NCI-H1417 (cell line): ENCODE measurements at regions not wholly inside any gene's neighbourhood (a gene's known extent, or its start where the extent isn't known, plus 50 kb on each side); places are given as distances from the start of the nearest gene placed in this dataset.
A peak's percentile ranks its signal among the peaks of the same experiment; 100 is the strongest.
"Not testable (repeated sequence)": the region's sequence is repeated elsewhere in the genome, so short reads cannot be mapped to it uniquely, and the experiment has no call there.

Source experiments
- DNase-seq, 3 experiments: peaks; one replicate each; lab custom pipeline; 2025; lab: John Stamatoyannopoulos, UW

DNA sequence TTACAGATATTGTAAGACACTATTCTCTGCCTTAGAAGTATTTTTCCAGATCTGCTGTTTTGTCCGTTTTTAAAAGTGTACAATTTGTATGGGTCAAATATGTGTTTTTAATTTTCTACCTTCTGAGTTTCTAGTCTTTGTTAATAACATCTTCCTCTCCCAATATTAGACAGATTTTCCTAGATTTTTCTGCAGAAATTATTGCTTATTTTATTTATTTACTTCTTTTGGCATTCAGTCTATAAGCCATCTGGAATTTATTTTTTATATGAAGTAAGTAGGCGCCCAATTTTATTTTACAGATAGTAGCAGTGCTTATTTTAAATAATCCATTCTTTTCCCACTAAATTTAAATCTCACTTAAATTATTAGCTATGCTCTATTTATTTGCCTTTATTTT is 103.1 kb upstream of the PLEKHG1 start:
- no peak for DNase-seq

DNA sequence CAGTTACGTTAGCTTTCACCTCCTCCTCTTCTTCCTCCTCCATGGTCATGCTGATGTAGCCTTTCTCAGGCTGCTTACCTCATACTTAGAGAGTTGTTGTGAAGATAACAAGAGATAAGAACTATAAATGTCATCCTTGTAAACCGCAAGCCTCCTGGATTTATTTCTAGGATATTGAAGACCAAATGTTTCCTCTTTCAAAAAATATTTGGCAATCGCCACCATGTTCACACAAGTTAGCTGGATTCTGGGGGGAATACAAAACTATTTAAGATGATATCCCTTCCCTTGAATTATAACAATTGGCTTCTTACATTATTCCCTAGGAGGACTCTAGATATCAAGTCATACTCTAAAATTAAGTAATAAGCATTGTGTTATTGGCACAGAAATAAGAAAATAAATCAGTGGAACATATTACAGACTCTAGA is 99.8 kb upstream of the PLEKHG1 start:
- DNase-seq: no peak

DNA sequence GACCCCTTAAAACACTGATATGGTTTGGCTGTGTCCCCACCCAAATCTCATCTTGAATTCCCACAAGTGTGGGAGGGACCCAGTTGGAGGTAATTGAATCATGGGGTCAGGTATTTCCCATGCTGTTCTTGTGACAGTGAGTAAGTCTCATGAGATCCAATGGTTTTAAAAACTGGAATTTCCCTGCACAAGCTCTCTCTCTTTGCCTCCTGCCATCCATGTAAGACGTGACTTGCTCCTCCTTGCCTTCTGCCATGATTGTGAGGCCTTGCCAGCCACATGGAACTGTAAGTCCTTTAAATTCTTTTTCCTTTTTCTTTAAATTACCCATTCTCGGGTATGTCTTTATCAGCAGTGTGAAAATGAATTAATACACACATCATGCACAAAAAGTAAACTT is 99.1 kb upstream of the PLEKHG1 start:
- DNase-seq: not testable (repeated sequence)

- DNase-seq: no peak
Measured at GRCh38 chr6:150503041-150503440, 96.6 kb upstream of the PLEKHG1 start.

DNA sequence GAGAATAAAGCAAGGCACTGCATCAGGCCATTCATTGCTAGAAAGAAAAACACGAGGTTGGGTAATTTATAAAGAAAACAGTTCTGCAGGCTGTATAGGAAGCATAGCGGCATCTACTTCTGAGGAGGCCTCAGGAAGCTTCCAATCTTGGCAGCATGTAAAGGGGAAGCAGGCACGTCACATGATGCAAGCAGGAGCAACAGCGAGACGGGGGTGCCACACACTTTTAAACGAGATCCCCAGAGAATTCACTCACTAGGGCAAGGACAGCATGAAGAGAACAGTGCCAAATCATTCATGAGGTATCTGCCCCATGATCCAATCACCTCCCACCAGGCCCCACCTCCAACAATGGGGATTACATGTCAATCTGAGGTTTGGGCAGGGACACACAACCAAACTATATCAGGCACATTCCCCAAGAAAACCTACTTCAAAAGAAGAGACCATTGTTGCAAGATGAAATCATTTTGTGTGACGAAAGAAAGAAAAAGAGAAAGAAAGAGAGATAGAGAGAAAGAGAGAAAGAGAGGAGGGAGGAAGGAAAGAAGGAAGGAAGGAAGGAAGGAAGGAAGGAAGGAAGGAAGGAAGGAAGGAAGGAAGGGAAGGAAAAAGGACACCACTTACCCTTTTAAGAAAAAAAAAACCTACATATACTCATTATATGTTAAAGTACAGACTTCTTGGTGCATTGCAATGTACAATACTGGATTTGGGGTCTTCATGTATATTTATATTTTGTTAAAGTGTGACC is 95.9 kb upstream of the PLEKHG1 start:
- no peak for DNase-seq

- DNase-seq: not testable (repeated sequence)
Measured at GRCh38 chr6:150507361-150507760, 92.3 kb upstream of the PLEKHG1 start.

DNA sequence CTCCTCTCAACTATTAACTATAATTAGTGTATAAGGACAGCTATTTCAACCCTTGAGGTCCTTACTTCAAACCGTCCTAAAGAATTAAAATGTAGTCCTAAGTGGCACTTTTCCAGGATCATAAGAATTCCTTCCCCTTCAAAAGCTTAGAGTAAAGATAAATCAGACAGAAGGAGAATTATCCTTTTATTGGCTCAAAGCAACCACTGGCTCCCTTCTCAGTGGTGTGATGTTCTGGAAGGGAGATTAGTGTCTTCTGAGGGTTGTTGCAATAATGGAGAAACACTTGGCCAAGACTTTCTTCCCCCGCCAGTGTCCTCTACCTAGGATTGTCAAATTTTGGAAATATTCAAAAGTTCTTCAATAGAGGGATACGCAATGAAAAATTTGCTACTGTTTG is 89.1 kb upstream of the PLEKHG1 start:
- DNase-seq: no peak

DNA sequence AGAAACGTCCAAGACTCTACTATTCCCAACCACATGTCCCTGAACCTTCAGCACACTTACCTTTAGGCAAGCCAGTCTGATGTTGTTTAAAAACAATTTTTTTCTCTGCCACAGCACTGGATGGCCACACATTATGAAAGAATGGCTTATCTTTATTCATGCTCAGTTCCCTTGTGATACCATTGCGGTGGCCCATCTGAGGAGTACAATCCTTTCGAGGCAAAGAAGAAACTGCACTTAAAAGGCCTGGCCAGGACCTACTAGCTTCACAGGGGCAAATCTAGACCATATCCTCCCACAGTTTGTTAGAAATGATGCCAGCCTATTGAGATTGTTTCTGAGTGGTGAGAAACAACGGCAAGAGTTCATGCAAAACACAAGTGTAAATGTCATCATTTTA is 88.4 kb upstream of the PLEKHG1 start:
- DNase-seq: no peak

- DNase-seq: peak in 2 of 3 experiments; percentile 64 to 81
Measured at GRCh38 chr6:150514806-150515380, 84.8 kb upstream of the PLEKHG1 start.

GRCh38 chr6:150516199-150516598 is 83.5 kb upstream of the PLEKHG1 start:
- no peak for DNase-seq

DNA sequence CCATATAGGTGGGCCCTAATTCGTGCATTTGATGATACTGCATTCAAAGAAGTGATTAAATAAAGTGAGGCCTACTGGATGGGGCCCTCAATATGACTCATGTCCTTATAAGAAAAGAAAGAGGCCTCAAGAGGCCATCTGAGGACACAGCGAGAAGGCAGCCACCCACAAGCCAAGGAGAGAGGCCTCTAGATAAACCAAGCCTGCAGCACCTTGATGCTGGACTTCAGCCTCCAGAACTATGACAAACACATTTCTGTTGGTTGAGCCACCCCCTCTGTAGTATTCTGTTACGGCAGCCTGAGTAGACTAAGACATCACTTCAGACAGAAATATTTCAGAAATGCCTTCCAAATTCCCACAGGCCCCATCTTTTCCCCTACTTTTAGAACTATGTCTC is 82.5 kb upstream of the PLEKHG1 start:
- DNase-seq: no peak

- no peak for DNase-seq
Measured at GRCh38 chr6:150521482-150521881, 78.2 kb upstream of the PLEKHG1 start.

DNA sequence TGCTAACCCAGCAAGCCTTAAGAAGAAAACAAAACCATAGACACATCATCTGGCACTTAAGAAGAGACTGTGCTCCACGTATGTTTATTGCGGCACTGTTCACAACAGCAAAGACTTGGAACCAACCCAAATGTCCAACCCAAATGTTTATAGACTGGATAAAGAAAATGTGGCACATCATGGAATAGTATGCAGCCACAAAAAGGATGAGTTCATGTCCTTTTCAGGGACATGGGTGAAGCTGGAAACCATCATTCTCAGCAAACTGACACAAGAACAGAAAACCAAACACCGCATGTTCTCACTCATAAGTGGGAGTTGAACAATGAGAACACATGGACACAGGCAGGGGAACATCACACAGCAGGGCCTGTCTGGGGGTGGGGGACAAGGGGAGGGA is 76.5 kb upstream of the PLEKHG1 start:
- not testable (repeated sequence) for DNase-seq

DNA sequence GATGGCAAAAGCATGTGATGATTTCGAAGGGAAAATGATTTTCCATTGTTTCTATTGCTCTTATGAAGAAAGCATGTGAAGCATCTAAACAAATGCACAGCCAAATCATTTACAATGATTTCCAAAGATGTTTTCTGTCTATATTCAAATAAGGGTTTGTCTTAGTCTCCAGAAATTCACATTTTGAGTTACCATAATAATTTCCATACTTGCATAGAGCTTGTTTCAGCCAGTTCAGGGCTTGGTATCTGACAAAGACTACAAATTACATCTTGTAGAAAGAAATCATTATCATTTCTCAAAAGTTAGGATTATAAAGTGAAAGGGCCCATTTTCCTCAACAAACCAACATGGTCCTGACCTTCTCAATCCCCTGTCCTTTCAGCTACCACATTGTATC is 74.4 kb upstream of the PLEKHG1 start:
- no peak for DNase-seq

DNA sequence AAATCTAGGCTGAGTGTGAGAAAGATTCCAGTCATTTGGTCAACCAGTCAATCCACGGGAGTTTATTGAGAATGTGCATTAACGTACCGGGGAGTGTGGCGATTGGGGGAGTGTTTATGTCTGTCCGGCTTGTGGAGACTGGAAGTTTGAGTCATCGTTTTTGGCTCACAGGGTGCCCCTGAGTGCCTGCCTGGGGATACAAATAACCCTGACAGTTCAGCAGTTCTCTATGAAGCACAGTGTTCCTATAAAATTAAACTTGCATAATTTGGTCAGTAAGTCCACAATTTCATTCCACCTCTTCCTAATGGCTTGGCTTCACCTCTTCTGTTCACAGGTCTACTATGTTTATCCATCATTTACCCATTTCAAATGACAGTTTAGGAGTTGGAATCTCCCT is 72.6 kb upstream of the PLEKHG1 start:
- DNase-seq: no peak

DNA sequence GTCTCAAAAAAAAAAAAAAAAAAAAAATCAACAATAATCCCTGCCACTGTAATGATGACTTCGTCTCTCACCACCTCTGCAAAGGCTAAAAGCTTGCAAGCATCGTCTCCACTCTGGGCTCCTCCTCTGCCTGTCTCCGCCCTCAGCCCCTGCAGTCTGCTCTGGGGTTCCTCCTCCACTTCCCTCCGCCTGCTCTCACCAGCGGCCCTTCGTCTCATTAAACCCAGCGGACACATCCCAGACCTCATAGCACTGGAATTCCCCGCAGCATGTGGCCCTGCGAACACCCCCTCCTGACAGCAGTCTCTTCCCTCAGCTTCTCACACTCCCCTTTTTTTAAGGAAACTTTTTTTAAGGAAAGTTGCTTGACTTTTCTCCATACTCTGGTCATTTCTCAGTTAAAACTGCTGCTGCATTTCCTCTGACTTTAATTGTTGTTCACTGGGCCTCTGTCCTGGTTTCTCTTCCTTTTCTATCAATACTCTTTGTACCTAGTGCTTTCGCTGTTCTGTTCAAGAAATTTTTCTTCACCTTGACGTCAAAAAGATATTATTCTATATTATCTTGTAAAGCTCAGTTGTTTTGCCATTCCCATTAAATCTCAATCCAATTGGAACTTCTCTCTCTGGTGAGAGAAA is 70.9 kb upstream of the PLEKHG1 start:
- no peak for DNase-seq

GRCh38 chr6:150529646-150530045 is 70.0 kb upstream of the PLEKHG1 start:
- no peak for DNase-seq

GRCh38 chr6:150531957-150532356 is 67.7 kb upstream of the PLEKHG1 start:
- no peak for DNase-seq

- no peak for DNase-seq
Measured at GRCh38 chr6:150534553-150534952, 65.1 kb upstream of the PLEKHG1 start.

DNA sequence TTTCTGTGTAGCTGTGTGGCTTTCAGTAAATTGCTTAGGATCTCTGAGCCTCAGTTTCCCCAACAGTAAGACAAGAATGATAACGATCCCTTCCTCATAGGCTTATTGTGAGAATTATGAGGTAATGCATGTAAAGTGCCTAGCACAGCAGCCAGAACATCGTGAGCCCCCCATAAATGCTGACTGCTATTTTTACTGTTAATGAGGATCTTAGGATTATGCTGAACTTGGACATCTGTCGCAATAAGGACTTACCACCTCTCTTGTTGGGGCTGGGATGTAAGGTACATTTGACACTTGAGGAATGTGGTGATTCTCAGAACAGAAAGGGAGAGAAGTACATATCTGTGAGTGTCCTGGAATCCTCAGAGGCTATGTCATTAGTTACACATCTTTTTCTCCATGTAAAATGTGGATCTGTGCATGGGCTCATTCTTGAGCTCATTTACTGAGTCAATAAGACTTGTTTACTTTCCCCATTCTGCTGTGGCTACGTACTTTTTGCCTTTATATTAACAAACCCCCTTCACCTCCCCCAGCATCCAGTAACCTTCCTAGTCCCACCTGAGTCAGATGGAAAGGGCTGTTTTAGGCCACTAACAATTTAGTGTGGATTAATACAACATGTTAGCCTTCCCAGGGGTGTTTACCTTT is 64.4 kb upstream of the PLEKHG1 start:
- peak in 1 of 3 experiments; percentile 24 for DNase-seq

DNA sequence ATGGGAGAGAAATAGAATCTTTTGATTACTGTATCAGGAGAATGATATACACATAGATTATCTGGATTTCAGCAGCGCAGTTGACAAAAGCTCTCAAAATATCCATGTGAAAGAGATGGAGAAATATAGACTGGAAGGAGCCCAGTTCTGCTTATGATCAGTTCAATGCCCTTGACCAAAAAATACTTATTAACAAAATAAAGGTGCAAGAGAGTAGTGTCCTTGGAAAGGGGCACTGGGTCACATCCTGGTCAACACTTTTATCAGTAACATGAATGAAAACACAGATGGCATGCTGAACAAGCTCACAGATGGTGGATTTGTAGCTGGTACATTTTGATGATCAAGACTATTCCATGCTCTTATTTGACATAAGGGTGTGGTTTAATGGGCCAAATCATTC is 63.9 kb upstream of the PLEKHG1 start:
- DNase-seq: no peak

GRCh38 chr6:150536835-150537234 is 62.9 kb upstream of the PLEKHG1 start:
- DNase-seq: no peak

DNA sequence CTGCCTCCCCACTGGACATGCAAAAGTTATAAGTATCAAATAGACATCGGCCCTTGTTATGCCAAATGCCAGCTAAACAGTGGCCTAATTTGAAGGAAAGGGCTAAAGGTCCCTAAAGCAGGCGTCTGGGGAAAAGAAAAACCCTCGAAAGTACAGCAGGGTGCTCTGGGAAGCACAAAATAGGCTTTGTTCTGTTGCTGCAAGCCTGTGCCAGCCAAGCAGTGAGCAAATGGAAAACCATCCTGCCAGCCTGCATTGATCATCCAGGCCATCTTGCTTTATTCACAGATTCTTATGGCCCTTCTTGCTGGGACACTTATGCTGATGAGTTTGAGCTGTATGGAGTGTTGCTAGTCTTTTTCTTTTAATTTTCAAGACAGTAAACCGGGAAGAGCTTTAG is 62.2 kb upstream of the PLEKHG1 start:
- DNase-seq: no peak
